Esophagus muscularis mucosa (tissue), 4 donors: ENCODE measurements at regions not wholly inside any gene's neighbourhood (a gene's known extent, or its start where the extent isn't known, plus 50 kb on each side); places are given as distances from the start of the nearest gene placed in this dataset.

Experiments
- DNase-seq: peaks from one replicate; pipeline ENCODE4 v3.0.0-alpha.2; 2017; ENCODE audit errors: extremely low spot score
- H3K27ac ChIP-seq, 4 donors: fragments of 200-600 bp; sonication (generic); replicated peaks in 1 of 4; 1 replicate in 3 of 4; 2 replicates in 1 of 4; pipeline ENCODE4 v1.5.1; 2016 to 2019; ENCODE audit warnings: mild to moderate bottlenecking in 1 of 4
- H3K27me3 ChIP-seq, 4 donors: fragments of 200-600 bp; sonication (generic); one replicate each; pipeline versions ENCODE4 v1.5.1 to v1.6.0; 2016 to 2019
- H3K36me3 ChIP-seq, 4 donors: fragments of 200-600 bp; sonication (generic); one replicate each; pipeline ENCODE4 v1.5.1; 2016 to 2019
- H3K4me1 ChIP-seq, 4 donors: fragments of 200-600 bp; sonication (generic); one replicate each; pipeline ENCODE4 v1.5.1; 2016 to 2019
- H3K4me3 ChIP-seq, 4 donors: fragments of 200-600 bp; sonication (generic); 1 replicate in 2 of 4; 2 replicates in 2 of 4; pipeline ENCODE4 v1.5.1; 2016 to 2019; ENCODE audit warnings: mild to moderate bottlenecking in 4 of 4, moderate library complexity in 1 of 4
- H3K9me3 ChIP-seq, 4 donors: fragments of 200-600 bp; sonication (generic); 1 replicate in 3 of 4; 2 replicates in 1 of 4; pipeline ENCODE4 v1.5.1; 2016 to 2019
- CTCF ChIP-seq, 3 experiments: fragments of 200-600 bp in 2 of 3; fragments of 450-650 bp in 1 of 3; sonication (generic) in 2 of 3; IDR thresholded peaks; one replicate each; pipeline ENCODE4 v1.5.1; 2017 to 2019; ENCODE audit warnings: antibody characterized with exemption in 3 of 3, mild to moderate bottlenecking in 2 of 3, moderate library complexity in 1 of 3
- POLR2AphosphoS5 ChIP-seq, 2 donors: sonication (generic); formaldehyde crosslinking; IDR thresholded peaks; one replicate each; pipeline ENCODE4 v1.6.1; 2017; ENCODE audit warnings: antibody characterized with exemption in 2 of 2
- WGBS: methylation state at CpG from one replicate; pipeline ENCODE4 v1.1.5; 2018; 5-methylcytosine and 5-hydroxymethylcytosine counted together
- intact Hi-C: fragments of 100-400 bp; cut with DNase I; formaldehyde crosslinking; loops from one replicate; pipeline ENCODE4 v1.15.1; 2023

GRCh38 chr3:1037631-1038030, 55.2 kb upstream of the CNTN6 start:
- Histone ChIP-seq H3K27ac (no peak overlapping the region), H3K9me3 (no peaks in the 10 kb centered on the region), H3K36me3 (no peaks in the 10 kb centered on the region), H3K4me1 (no peaks in the 10 kb centered on the region), H3K27me3 (no peaks in the 10 kb centered on the region), H3K4me3 (no peak overlapping the region)
- 85% methylated on average over 5 of the region's 5 CpGs for WGBS
- DNase-seq: no peak
- intact Hi-C loops: no loop called here
- no peak for TF ChIP-seq CTCF (IDR thresholded peaks at IDR 0.05)
- no peak for TF ChIP-seq POLR2AphosphoS5 (IDR thresholded peaks at IDR 0.05)
